ENCODE measurements at regions not wholly inside any gene's neighbourhood (a gene's known extent, or its start where the extent isn't known, plus 50 kb on each side); places are given as distances from the start of the nearest gene placed in this dataset.
A peak's percentile ranks its signal among the peaks of the same experiment; 100 is the strongest.

DNA sequence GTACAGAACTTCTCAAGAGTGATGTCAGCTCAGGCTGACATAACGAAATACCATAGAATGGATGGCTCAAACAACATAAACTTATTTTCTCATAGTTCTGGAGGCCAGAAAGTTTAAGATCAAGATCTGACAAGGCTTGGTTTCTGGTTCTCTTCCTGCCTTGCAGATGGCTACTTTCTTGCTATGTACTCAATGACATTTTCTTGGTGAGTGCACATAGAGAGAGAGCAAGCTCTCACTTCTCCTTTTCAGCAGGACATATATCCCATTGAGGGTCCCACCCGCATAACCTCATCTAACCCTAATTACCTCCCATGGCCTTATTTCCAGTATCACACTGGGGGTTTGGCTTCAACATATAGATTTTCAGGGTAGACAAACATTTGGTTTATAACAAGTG is 1072.1 kb downstream of the PLOD2 start:
- no peak for DNase-seq

GRCh38 chr3:145089337-145089736 is 1071.6 kb downstream of the PLOD2 start:
- peak; percentile 26 for DNase-seq

DNA sequence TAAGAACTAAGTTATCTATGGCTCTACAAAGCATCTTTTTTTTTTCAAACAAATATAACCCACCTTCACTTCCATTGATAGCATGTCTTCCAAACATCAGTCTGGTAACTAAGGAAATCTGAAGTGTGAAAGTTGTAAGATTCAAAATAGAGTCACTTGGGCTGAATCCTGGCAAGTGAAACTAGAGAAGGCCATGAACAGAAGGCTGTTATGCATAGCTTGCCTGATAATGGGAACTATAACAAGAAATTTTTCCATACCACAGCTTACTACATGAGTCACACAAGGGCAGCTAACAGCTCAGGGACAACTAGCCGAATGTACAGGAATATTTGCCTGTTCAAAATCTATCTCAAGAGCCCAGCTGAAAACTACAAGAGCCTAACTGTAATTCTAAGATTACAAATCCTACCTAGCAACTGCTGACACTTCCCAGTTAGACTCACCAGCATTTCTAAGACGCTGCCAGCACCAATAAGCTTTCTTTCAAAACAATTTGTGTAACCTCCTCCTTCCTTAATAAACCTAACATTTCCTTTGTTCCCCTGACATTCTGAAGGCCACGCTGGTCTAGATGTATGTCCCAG is 1066.5 kb downstream of the PLOD2 start:
- peak; percentile 79 for DNase-seq

GRCh38 chr3:145111141-145111540 is 1049.8 kb downstream of the PLOD2 start:
- peak; percentile 58 for DNase-seq

- DNase-seq, result no peak
These were observed 1044.2 kb downstream of the PLOD2 start for GRCh38 chr3:145116769-145117168.

DNA sequence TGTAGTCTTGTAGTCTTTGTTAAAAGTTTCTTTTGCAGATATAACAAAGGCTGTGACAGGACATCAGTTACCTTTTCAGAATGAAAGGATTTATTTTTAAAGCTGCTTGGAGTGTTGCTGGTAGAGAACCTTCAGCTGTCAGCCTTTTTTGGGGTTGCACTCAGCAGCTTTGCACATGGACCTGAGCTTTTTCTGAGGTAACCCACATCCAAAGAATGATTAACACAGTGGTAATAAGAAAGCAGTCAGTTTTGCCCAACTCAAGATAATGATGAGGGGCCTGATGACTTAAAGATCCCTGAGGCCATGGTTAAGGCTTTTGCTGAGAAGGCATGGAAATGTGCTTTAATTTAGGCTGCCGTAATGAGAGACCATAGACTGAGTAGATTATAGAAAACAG is 1042.7 kb downstream of the PLOD2 start:
- DNase-seq, result no peak

DNA sequence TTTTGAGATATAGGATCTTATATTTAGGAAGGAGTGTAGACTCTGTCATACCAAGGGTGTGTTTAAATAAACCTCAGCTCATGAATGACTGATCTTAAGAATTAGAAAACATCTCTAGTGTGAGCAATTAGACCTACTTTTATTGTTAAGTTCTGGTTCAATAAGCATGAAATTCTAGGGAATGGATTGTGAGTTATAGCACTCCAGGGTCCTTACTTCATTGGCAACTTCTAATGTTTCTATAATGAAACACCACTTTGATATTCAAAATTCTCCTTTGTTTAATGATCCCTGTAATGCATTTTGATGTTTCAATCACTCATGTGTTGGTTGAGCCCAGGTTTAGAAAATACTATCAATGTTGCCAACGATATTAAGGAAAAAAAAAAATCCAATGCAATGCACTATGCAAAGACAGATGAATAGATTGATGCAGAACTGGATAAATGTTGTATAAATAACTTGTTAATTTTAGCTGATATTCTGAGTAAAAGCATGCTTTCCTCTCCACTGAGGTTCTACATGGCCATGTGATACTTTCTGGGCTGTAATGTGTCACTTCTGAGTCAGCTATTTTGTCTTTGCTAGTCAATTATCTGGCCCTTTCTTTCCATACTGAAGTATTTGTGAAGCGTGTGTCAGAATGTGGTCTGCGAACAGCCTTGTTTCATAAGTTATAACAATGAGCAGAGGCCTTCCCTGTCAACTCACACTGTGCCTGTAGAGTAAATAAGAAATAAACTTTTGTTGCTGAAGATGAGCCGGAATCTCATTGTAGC is 1035.9 kb downstream of the PLOD2 start:
- no peak for DNase-seq

DNA sequence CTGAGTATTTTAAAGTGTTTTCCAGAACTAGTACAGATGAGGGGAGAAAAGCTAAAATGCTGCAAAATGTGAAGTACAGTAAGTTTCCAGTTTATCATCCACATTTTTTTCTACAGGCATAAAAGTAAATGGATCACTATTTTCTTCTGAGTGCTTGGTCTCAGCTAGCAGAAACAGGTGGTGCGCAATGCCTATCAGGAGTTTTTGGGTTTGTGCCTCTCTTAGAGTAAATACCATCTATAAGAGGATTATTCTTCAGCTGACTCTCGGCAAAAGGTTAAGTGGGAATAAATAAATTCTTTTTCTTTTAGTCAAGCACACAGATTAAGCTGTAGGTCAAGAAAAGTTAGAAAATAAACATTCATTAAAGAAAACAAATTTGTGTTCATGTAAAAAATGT is 1027.7 kb downstream of the PLOD2 start:
- peak; percentile 91 for DNase-seq

DNA sequence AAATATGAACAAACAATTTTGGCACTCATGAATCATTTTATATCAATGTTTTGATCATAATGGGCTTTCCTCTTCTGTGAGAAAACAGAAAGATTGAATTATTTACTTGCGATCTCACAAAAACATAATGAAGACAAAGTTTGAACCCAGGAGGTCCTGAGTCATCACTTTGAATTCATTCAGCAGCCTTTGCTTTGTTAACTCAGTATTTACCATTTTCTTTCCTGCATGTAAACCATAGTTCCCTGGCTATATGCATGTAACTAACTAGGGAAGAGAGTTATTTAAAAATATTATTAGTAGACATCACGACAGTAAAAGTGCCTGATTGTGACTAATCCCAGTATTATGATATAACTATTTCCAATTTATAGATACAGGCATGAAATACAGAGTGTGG is 1026.2 kb downstream of the PLOD2 start:
- no peak for DNase-seq

GRCh38 chr3:145144361-145144760 is 1016.6 kb downstream of the PLOD2 start:
- no peak for DNase-seq

GRCh38 chr3:145145461-145145860 is 1015.5 kb downstream of the PLOD2 start:
- no peak for DNase-seq

DNA sequence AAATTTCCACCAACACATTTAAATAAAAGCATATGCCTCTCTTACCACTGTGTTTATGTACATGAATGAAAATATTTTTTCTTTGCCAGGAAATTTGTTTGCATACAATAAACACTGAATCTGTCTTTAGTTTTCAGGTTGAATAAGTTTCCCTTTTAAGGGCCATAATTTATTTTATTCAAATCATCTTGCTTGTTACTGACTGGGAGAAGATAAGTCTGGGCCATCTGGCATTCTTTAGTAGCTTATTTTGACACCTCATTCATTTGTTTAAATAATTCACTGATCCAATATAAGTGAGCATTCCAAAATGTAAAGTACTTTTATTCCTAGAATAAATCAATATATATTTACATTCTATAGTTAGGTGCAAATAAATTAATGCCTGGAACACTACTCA is 1001.3 kb downstream of the PLOD2 start:
- peak; percentile 22 for DNase-seq

DNA sequence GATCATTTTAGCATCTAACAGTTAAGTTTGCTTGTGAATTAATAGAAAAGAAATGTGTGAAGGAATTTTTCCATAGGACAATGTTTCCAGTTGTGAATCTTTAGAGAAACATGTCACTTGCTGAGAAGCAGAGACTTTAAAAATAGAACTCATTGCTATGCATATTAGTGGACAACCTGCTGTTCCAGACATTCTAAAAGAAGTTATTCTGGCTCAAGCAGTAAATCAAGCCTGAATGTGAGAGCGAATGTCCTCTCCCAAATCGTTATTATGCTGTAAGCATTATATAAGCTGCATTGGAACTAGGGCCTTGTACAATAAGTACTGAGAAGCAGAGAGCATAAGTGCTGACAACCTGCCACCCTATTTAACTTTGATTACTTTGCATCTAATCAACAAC is 990.9 kb downstream of the PLOD2 start:
- DNase-seq, result peak; percentile 14

DNA sequence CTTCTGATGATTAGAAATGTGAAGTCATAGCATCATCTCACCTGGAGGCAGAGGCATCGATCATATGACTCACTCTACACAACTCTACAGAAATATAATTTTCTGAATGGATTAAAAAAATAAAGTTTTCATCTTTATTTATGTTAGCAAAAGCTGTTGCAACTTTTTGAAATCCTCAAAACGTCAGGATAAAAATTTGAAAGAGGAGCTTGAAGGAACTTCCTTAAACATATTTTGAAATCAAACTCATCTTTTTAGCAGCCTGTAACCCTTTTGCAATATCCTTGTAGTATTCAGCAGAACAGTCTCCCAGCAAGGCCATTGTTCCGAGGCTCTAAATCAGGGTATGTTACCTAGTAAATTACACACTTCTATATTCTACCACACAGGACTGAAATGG is 985.4 kb downstream of the PLOD2 start:
- no peak for DNase-seq

- DNase-seq, result no peak
These were observed 984.1 kb downstream of the PLOD2 start for GRCh38 chr3:145176907-145177306.

- no peak for DNase-seq
These were observed 983.2 kb downstream of the PLOD2 start for GRCh38 chr3:145177828-145178227.

DNA sequence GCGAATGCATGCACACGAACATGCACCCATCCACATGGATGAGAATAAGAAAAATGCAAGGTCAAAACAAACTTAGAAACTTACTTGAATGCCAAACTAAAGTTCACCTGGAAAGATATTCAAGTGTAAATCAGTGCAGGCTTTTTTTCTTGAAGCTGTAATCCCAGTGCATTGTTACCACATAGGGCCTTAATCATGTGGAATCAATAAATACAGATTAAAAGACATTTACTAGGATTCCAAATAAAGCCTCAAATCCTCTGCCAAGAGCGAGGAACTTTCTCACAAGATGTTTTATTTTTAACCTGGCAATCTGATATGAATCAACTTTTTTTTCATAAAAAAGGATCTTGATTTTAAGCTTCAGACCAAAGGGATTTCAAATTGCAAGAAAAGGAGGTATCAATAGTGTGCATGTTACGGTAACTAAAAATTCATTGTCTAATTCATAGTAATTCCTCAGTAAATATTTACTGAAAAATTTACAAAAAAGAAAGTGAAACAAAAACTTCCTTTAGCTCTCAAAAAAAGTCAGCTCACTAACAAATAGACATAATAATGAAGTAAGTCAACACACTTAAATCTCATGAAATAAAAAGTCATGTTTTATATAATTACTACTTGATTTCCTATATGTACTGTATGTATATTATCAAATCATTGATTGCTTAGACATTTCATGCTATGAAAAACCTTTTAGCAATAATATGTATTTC is 978.6 kb downstream of the PLOD2 start:
- peak; percentile 71 for DNase-seq

GRCh38 chr3:145183261-145183660 is 977.7 kb downstream of the PLOD2 start:
- DNase-seq, result no peak

- peak; percentile 91 for DNase-seq
These were observed 972.8 kb downstream of the PLOD2 start for GRCh38 chr3:145188079-145188770.

- peak; percentile 87 for DNase-seq
These were observed 970.8 kb downstream of the PLOD2 start for GRCh38 chr3:145190138-145190537.

- no peak for DNase-seq
These were observed 970.2 kb downstream of the PLOD2 start for GRCh38 chr3:145190761-145191160.

- no peak for DNase-seq
These were observed 969.4 kb downstream of the PLOD2 start for GRCh38 chr3:145191543-145191942.

- DNase-seq, result peak; percentile 18
These were observed 963.7 kb downstream of the PLOD2 start for GRCh38 chr3:145197051-145197820.

Data from NCI-H82 (cell line).